Epithelial cell of proximal tubule (primary cell): ENCODE measurements at regions not wholly inside any gene's neighbourhood (a gene's known extent, or its start where the extent isn't known, plus 50 kb on each side); places are given as distances from the start of the nearest gene placed in this dataset.

Source experiments
- DNase-seq: peaks from one replicate; pipeline ENCODE4 v3.0.0-alpha.2; 2011; ENCODE audit warnings: low read depth
- H3K4me3 ChIP-seq: 2 replicates; pipeline ENCODE4 v1.5.1; 2011; ENCODE audit warnings: low read depth, mild to moderate bottlenecking, low read length
- CTCF ChIP-seq: conservative IDR thresholded peaks from 2 replicates; pipeline ENCODE4 v1.5.1; 2012; ENCODE audit warnings: low read depth, mild to moderate bottlenecking, low read length

GRCh38 chr6:85186546-85187175, 263.2 kb upstream of the NT5E start:
- H3K4me3 ChIP-seq, result no peak overlapping the region
- DNase-seq, result peak; percentile 40
- TF ChIP-seq CTCF, result no peak

DNA sequence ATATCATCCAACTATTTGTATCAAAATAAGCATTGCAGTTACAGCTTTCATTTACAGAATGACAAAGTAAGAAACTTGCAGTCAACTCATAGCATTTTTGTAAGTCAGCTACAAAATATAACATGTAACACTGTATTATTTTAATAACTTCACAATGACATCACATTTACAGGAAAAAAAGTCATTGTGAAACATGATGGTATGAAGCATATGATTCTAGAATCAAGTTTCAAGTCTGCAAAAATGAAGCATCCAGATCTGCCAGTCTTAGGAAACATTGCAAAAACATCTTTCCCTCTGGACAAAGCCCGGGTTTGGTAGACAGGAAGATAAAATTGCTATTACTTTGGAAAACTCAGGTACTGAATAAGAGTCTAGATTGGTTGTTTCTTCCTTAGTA, 263.9 kb upstream of the NT5E start:
- TF ChIP-seq CTCF, result no peak
- H3K4me3 ChIP-seq, result no peak overlapping the region
- no peak for DNase-seq

GRCh38 chr6:85183841-85184240, 266.0 kb upstream of the NT5E start:
- no peak for DNase-seq
- no peak for TF ChIP-seq CTCF
- H3K4me3 ChIP-seq, result no peak overlapping the region

DNA sequence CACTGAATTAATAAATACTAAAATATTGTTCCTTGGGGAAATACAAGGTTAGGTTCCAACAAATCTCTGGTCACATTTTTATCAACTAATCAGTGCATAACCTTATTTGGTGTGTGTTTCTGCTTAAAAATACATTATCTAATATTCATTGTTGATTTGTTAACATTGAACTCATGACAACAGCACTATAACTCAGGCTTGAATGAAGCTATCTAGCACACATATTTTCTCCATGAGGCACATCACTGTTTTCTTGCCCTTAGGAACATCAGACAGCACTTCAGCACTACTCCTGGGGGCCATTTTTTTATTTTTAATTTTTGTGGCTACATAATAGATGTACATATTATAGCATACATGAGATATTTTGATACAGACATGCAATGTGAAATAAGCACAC, 277.2 kb upstream of the NT5E start:
- no peak for DNase-seq
- H3K4me3 ChIP-seq, result no peak overlapping the region
- TF ChIP-seq CTCF, result no peak

DNA sequence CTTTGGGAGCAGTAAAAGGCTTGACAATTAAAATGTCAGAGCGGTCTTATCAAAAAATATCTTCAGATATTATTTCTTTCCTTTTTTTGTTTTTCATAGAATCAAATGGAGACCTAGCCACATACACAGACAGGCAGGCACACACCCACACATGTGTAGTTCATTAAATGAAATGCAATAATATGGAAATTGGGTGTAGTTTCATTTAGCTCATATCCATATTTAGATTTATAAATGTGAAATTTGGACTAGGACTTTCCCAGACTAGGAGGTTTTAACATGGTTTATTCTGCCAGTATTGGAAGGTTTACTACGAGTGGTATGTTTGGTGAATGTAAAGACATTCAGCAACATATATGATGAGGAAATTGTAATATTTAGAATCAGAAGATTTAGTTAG, 277.7 kb upstream of the NT5E start:
- no peak overlapping the region for H3K4me3 ChIP-seq
- DNase-seq, result no peak
- TF ChIP-seq CTCF, result no peak

DNA sequence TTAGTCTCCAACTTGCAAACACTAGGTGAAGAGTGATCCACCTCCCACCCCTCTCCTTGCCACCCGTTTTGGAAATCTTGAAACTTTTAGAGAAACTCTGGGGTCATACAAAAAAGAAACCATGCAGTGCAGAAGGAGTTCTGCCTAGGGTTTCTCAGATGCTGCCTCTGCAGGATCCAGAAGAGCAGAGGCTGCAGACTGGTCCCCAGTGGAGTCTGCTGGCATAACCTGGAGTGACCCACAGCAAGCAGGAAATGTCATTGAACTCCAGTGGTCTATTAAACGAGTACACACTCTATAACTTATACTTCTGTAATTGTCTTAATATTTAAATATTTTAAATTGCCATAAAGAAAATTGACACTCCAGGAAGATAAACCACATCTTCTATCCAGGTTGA, 280.7 kb upstream of the NT5E start:
- TF ChIP-seq CTCF, result no peak
- DNase-seq, result no peak
- H3K4me3 ChIP-seq, result no peak overlapping the region

- no peak overlapping the region for H3K4me3 ChIP-seq
- no peak for DNase-seq
- no peak for TF ChIP-seq CTCF
Observed at GRCh38 chr6:85168146-85168545, 281.7 kb upstream of the NT5E start.
